ENCODE measurements at regions not wholly inside any gene's neighbourhood (a gene's known extent, or its start where the extent isn't known, plus 50 kb on each side); places are given as distances from the start of the nearest gene placed in this dataset.

GRCh38 chr10:65559369-65559768, 1366.5 kb upstream of the LRRTM3 start:
- no peak for TF ChIP-seq ZFP3 (CRISPR knock-in tag; IDR thresholded peaks at IDR 0.05)
- no peak for TF ChIP-seq PATZ1 (CRISPR knock-in tag; IDR thresholded peaks at IDR 0.05; ENCODE audit: borderline replicate concordance)
- no peak for TF ChIP-seq BACH2 (CRISPR knock-in tag; IDR thresholded peaks at IDR 0.05; ENCODE audit: borderline replicate concordance)
- TF ChIP-seq CSRNP3 (CRISPR knock-in tag; IDR thresholded peaks at IDR 0.05): no peak
- no peak for TF ChIP-seq ARNTL (CRISPR knock-in tag; IDR thresholded peaks at IDR 0.05; ENCODE audit: borderline replicate concordance, low read depth)
- no peak for TF ChIP-seq ZFP30 (CRISPR knock-in tag; IDR thresholded peaks at IDR 0.05)
- no peak for TF ChIP-seq TCF4 (CRISPR knock-in tag; IDR thresholded peaks at IDR 0.05; ENCODE audit: borderline replicate concordance)
- TF ChIP-seq ZC3H10 (CRISPR knock-in tag; IDR thresholded peaks at IDR 0.05): no peak
